ENCODE measurements at regions not wholly inside any gene's neighbourhood (a gene's known extent, or its start where the extent isn't known, plus 50 kb on each side); places are given as distances from the start of the nearest gene placed in this dataset.

GRCh38 chr11:127919206-127920000, 668.0 kb downstream of the ETS1 start:
- no peaks in the 10 kb centered on the region for H3K9me3 ChIP-seq (ENCODE audit: low read length)
- ChIA-PET CTCF (ENCODE audit: unreplicated experiment) (no interaction called here), POLR2A (interaction anchor here (0.5 kb wide), 1 partner anchor 41 kb away, joined by 3 read pairs; no protein-coding TSS in a partner anchor)
- no peak overlapping the region for H3K4me3 ChIP-seq (ENCODE audit: low read depth, low read length, poor library complexity, severe bottlenecking)
- TF ChIP-seq EZH2phosphoT487 (IDR thresholded peaks at IDR 0.05; ENCODE audit: borderline replicate concordance, low read depth, low read length): no peak
- no peak for TF ChIP-seq CTCF (conservative IDR thresholded peaks at IDR 0.05; ENCODE audit: low read length)
- DNase-seq (ENCODE audit: low spot score): no peak
- H3K4me2 ChIP-seq (ENCODE audit: low read length): no peak overlapping the region
- no peak overlapping the region for H2AFZ ChIP-seq (ENCODE audit: low read length)
- intact Hi-C loops (cut with micrococcal nuclease; ENCODE audit: unreplicated experiment): no loop called here
- no peaks in the 10 kb centered on the region for H3K36me3 ChIP-seq (ENCODE audit: insufficient read depth, low read length)
- no peaks in the 10 kb centered on the region for H3K9me2 ChIP-seq (ENCODE audit: insufficient read depth, low read length)
- BruUV-seq (replicated peaks): no TSS peak
- H3K79me2 ChIP-seq (ENCODE audit: insufficient read depth, low read depth, low read length): no peaks in the 10 kb centered on the region
- no peaks in the 10 kb centered on the region for H3K4me1 ChIP-seq (ENCODE audit: insufficient read depth, low read length, poor library complexity, severe bottlenecking)
- no peak overlapping the region for H3K27ac ChIP-seq (ENCODE audit: low read depth, low read length, poor library complexity, severe bottlenecking)
- no peaks in the 10 kb centered on the region for H4K20me1 ChIP-seq (ENCODE audit: insufficient read depth, low read length)

GRCh38 chr11:127902382-127902781, 685.0 kb downstream of the ETS1 start:
- Histone ChIP-seq H3K9me3 (ENCODE audit: low read length) (no peaks in the 10 kb centered on the region), H2AFZ (ENCODE audit: low read length) (no peak overlapping the region), H3K27ac (ENCODE audit: low read depth, low read length, poor library complexity, severe bottlenecking) (no peak overlapping the region), H3K79me2 (ENCODE audit: insufficient read depth, low read depth, low read length) (no peaks in the 10 kb centered on the region), H3K4me1 (ENCODE audit: insufficient read depth, low read length, poor library complexity, severe bottlenecking) (no peaks in the 10 kb centered on the region), H3K4me2 (ENCODE audit: low read length) (no peak overlapping the region), H4K20me1 (ENCODE audit: insufficient read depth, low read length) (no peaks in the 10 kb centered on the region), H3K4me3 (ENCODE audit: low read depth, low read length, poor library complexity, severe bottlenecking) (no peak overlapping the region), H3K36me3 (ENCODE audit: insufficient read depth, low read length) (no peaks in the 10 kb centered on the region), H3K9me2 (ENCODE audit: insufficient read depth, low read length) (no peaks in the 10 kb centered on the region)
- no peak for TF ChIP-seq CTCF (conservative IDR thresholded peaks at IDR 0.05; ENCODE audit: low read length)
- TF ChIP-seq EZH2phosphoT487 (IDR thresholded peaks at IDR 0.05; ENCODE audit: borderline replicate concordance, low read depth, low read length): no peak
- CTCF ChIA-PET (ENCODE audit: unreplicated experiment): no interaction called here
- POLR2A ChIA-PET: no interaction called here
- DNase-seq (ENCODE audit: low spot score): no peak
- intact Hi-C loops (cut with micrococcal nuclease; ENCODE audit: unreplicated experiment): no loop called here
- BruUV-seq (replicated peaks): no TSS peak
